ENCODE measurements at regions not wholly inside any gene's neighbourhood (a gene's known extent, or its start where the extent isn't known, plus 50 kb on each side); places are given as distances from the start of the nearest gene placed in this dataset.

- TF ChIP-seq CTCF (IDR thresholded peaks at IDR 0.05) (no peak), POLR2A (IDR thresholded peaks at IDR 0.05) (no peak)
Measured at GRCh38 chr6:92132957-92133356, 1286.4 kb downstream of the EPHA7 start.
